H1 (cell line): ENCODE measurements at regions not wholly inside any gene's neighbourhood (a gene's known extent, or its start where the extent isn't known, plus 50 kb on each side); places are given as distances from the start of the nearest gene placed in this dataset.

Experiments used
- CTCF ChIA-PET: fragments of 300-600 bp; sonication (Branson Sonifier 250); formaldehyde crosslinking; loops from one replicate; lab custom pipeline; 2021; ENCODE audit not compliant: partially characterized antibody; lab: Charles Lee
- POLR2A ChIA-PET: fragments of 300-600 bp; sonication (Branson Sonifier 250); formaldehyde crosslinking; loops from one replicate; lab custom pipeline; 2021; ENCODE audit warnings: inconsistent platforms; ENCODE audit not compliant: partially characterized antibody; lab: Charles Lee
- DNase-seq, 2 experiments: peaks; one replicate each; pipeline versions ENCODE4 v3.0.0 to v3.0.0-alpha.2; 2010 to 2022; ENCODE audit warnings: low spot score in 2 of 2, low read depth in 1 of 2, mixed read lengths in 1 of 2
- FAIRE-seq: peaks from 2 replicates; lab custom pipeline; 2011; peaks lifted over from hg19 to GRCh38; lab: Jason Lieb, UNC
- H2AFZ ChIP-seq: 2 replicates; pipeline ENCODE4 v1.8.1; 2012; ENCODE audit warnings: low read length, inconsistent platforms
- H2AK5ac ChIP-seq: 2 replicates; pipeline ENCODE4 v1.6.1; 2013; ENCODE audit warnings: low read depth, low read length
- H2BK120ac ChIP-seq: replicated peaks from 2 replicates; pipeline ENCODE3; 2013; ENCODE audit warnings: low read depth, low read length, inconsistent platforms
- H2BK12ac ChIP-seq: 2 replicates; pipeline ENCODE4 v1.6.1; 2013; ENCODE audit warnings: low read depth, low read length
- H2BK15ac ChIP-seq: 2 replicates; pipeline ENCODE4 v1.6.1; 2013; ENCODE audit warnings: low read length
- H2BK20ac ChIP-seq: 2 replicates; pipeline ENCODE4 v1.6.1; 2013; ENCODE audit warnings: low read length
- H2BK5ac ChIP-seq: 2 replicates; pipeline ENCODE4 v1.6.1; 2013; ENCODE audit warnings: low read depth, low read length
- H3K14ac ChIP-seq: 2 replicates; pipeline ENCODE4 v1.6.1; 2013; ENCODE audit warnings: inconsistent platforms; ENCODE audit not compliant: insufficient read length
- H3K18ac ChIP-seq: 2 replicates; pipeline ENCODE4 v1.6.1; 2013; ENCODE audit warnings: low read length; ENCODE audit errors: extremely low read depth
- H3K23ac ChIP-seq: 2 replicates; pipeline ENCODE4 v1.6.1; 2013; ENCODE audit warnings: inconsistent platforms; ENCODE audit not compliant: insufficient read length
- H3K23me2 ChIP-seq: 2 replicates; pipeline ENCODE4 v1.6.1; 2013; ENCODE audit warnings: low read depth, low read length
- H3K27ac ChIP-seq: 2 replicates; pipeline ENCODE4 v1.6.1; 2011; ENCODE audit warnings: low read depth, low read length, inconsistent platforms
- H3K27me3 ChIP-seq, 4 experiments: replicated peaks in 1 of 4; 1 replicate in 1 of 4; 2 replicates in 3 of 4; pipeline versions ENCODE4 v1.6.1 to v1.8.1; 2011 to 2013; ENCODE audit warnings: low read length in 3 of 4, mild to moderate bottlenecking in 3 of 4, inconsistent platforms in 2 of 4, mixed read lengths in 2 of 4, moderate library complexity in 1 of 4; ENCODE audit not compliant: control insufficient read depth in 3 of 4, insufficient read depth in 3 of 4; ENCODE audit errors: extremely low read depth in 1 of 4
- H3K36me3 ChIP-seq, 4 experiments: 2 replicates each; pipeline versions ENCODE4 v1.6.1 to v1.8.1; 2011 to 2013; ENCODE audit warnings: mild to moderate bottlenecking in 4 of 4, low read length in 3 of 4, moderate library complexity in 2 of 4, control low read depth in 1 of 4, inconsistent platforms in 1 of 4; ENCODE audit not compliant: insufficient read depth in 4 of 4, control insufficient read depth in 2 of 4
- H3K4ac ChIP-seq: replicated peaks from 2 replicates; pipeline ENCODE3; 2013; ENCODE audit warnings: low read length, low read depth, mixed read lengths, inconsistent platforms; ENCODE audit not compliant: insufficient read length
- H3K4me1 ChIP-seq, 4 experiments: replicated peaks in 1 of 4; 1 replicate in 1 of 4; 2 replicates in 3 of 4; pipeline versions ENCODE4 v1.6.1 to v1.8.1; 2011 to 2013; ENCODE audit warnings: low read length in 3 of 4, inconsistent platforms in 2 of 4, mixed read lengths in 1 of 4; ENCODE audit not compliant: insufficient read depth in 4 of 4, control insufficient read depth in 3 of 4
- H3K4me2 ChIP-seq, 2 experiments: 2 replicates each; pipeline versions ENCODE4 v1.6.1 to v1.8.1; 2011 to 2013; ENCODE audit warnings: low read depth in 2 of 2, low read length in 2 of 2, control low read depth in 1 of 2, inconsistent platforms in 1 of 2, mild to moderate bottlenecking in 1 of 2; ENCODE audit not compliant: insufficient read depth in 1 of 2
- H3K4me3 ChIP-seq, 4 experiments: fragments of 200-600, 300-600 bp in 1 of 4; sonication (generic), shearing (Covaris generic), sonication (Bioruptor Twin) in 1 of 4; 2 replicates each; pipeline versions ENCODE4 v1.5.1 to v1.8.1; 2011 to 2016; ENCODE audit warnings: low read length in 4 of 4, low read depth in 3 of 4, control low read depth in 2 of 4, inconsistent platforms in 2 of 4, mild to moderate bottlenecking in 2 of 4, mixed read lengths in 1 of 4, moderate library complexity in 1 of 4; ENCODE audit not compliant: insufficient read depth in 2 of 4; ENCODE audit errors: extremely low read depth in 1 of 4
- H3K56ac ChIP-seq: replicated peaks from 2 replicates; pipeline ENCODE3; 2013; ENCODE audit warnings: low read depth, mild to moderate bottlenecking, mixed read lengths, low read length, inconsistent platforms; ENCODE audit not compliant: insufficient read length
- H3K79me1 ChIP-seq: 2 replicates; pipeline ENCODE4 v1.6.1; 2013; ENCODE audit warnings: low read depth, low read length, control low read depth
- H3K79me2 ChIP-seq, 2 experiments: 2 replicates each; pipeline versions ENCODE4 v1.6.1 to v1.8.1; 2012 to 2013; ENCODE audit warnings: low read length in 2 of 2, mild to moderate bottlenecking in 2 of 2, inconsistent platforms in 1 of 2; ENCODE audit not compliant: insufficient read depth in 2 of 2, control insufficient read depth in 1 of 2
- H3K9ac ChIP-seq, 4 experiments: replicated peaks in 1 of 4; 1 replicate in 1 of 4; 2 replicates in 3 of 4; pipeline versions ENCODE4 v1.6.1 to v1.8.1; 2011 to 2013; ENCODE audit warnings: low read depth in 3 of 4, low read length in 3 of 4, control low read depth in 2 of 4, mild to moderate bottlenecking in 2 of 4, moderate library complexity in 2 of 4, inconsistent platforms in 1 of 4; ENCODE audit errors: extremely low read depth in 1 of 4
- H3K9me3 ChIP-seq, 2 experiments: 2 replicates each; pipeline versions ENCODE4 v1.6.1 to v1.8.1; 2012 to 2013; ENCODE audit warnings: mild to moderate bottlenecking in 2 of 2, moderate library complexity in 2 of 2, control low read depth in 1 of 2, inconsistent platforms in 1 of 2, low read depth in 1 of 2, low read length in 1 of 2, mixed read lengths in 1 of 2; ENCODE audit not compliant: insufficient read depth in 2 of 2
- H4K20me1 ChIP-seq, 2 experiments: replicated peaks in 1 of 2; 2 replicates each; pipeline versions ENCODE3 to v1.8.1; 2011 to 2013; ENCODE audit warnings: inconsistent platforms in 2 of 2, low read length in 2 of 2, mild to moderate bottlenecking in 1 of 2; ENCODE audit not compliant: insufficient read depth in 2 of 2, control insufficient read depth in 1 of 2
- H4K5ac ChIP-seq: 2 replicates; pipeline ENCODE4 v1.6.1; 2013; ENCODE audit warnings: low read length, low read depth, mixed read lengths, inconsistent platforms; ENCODE audit not compliant: insufficient read length
- H4K8ac ChIP-seq: 2 replicates; pipeline ENCODE4 v1.8.0; 2013; ENCODE audit warnings: mild to moderate bottlenecking, moderate library complexity, low read length, inconsistent platforms; ENCODE audit not compliant: insufficient read depth; ENCODE audit errors: extremely low read depth
- H4K91ac ChIP-seq: replicated peaks from 2 replicates; pipeline ENCODE3; 2013; ENCODE audit warnings: low read length, mixed read lengths, inconsistent platforms; ENCODE audit not compliant: insufficient read length
- FOSL1 ChIP-seq: IDR thresholded peaks from 2 replicates; pipeline ENCODE4 v1.6.1; 2011; ENCODE audit warnings: mild to moderate bottlenecking, low read depth, low read length, moderate library complexity; ENCODE audit not compliant: insufficient read depth
- SP2 ChIP-seq: IDR thresholded peaks from 2 replicates; pipeline ENCODE4 v1.6.1; 2012; ENCODE audit warnings: mild to moderate bottlenecking, low read length, inconsistent platforms
- TBP ChIP-seq: IDR thresholded peaks from 2 replicates; pipeline ENCODE4 v1.6.1; 2011; ENCODE audit warnings: low read depth, low read length, improper control_type of control experiment
- TF ChIP-seq, protein P1 (sequence below), 3 experiments: IDR thresholded peaks; 1 replicate in 2 of 3; 2 replicates in 1 of 3; pipeline versions ENCODE4 v1.5.1 to v1.6.1; 2011; ENCODE audit warnings: low read length in 3 of 3, mild to moderate bottlenecking in 3 of 3, inconsistent platforms in 2 of 3, low read depth in 1 of 3, moderate library complexity in 1 of 3; ENCODE audit not compliant: insufficient read depth in 1 of 3; ENCODE audit errors: control extremely low read depth in 1 of 3

- Histone ChIP-seq H3K9ac (no peak overlapping the region), H2BK5ac (no peak overlapping the region), H2BK120ac (no peak overlapping the region), H3K4me3 (no peak overlapping the region), H3K4me2 (no peak overlapping the region), H3K23ac (no peak overlapping the region), H4K5ac (no peak overlapping the region), H2AK5ac (no peak overlapping the region), H3K4me1 (peaks cover 2 to 12% (median 3%) of the 10 kb centered on the region in 4 experiments; a peak in 5 of 7 replicates), H3K27ac (no peak overlapping the region), H3K27me3 (no peaks in the 10 kb centered on the region)
- POLR2A ChIA-PET = no interaction called here
- TF ChIP-seq FOSL1 (no peak), SP2 (no peak), TBP (no peak)
- TF ChIP-seq, protein P1, sequence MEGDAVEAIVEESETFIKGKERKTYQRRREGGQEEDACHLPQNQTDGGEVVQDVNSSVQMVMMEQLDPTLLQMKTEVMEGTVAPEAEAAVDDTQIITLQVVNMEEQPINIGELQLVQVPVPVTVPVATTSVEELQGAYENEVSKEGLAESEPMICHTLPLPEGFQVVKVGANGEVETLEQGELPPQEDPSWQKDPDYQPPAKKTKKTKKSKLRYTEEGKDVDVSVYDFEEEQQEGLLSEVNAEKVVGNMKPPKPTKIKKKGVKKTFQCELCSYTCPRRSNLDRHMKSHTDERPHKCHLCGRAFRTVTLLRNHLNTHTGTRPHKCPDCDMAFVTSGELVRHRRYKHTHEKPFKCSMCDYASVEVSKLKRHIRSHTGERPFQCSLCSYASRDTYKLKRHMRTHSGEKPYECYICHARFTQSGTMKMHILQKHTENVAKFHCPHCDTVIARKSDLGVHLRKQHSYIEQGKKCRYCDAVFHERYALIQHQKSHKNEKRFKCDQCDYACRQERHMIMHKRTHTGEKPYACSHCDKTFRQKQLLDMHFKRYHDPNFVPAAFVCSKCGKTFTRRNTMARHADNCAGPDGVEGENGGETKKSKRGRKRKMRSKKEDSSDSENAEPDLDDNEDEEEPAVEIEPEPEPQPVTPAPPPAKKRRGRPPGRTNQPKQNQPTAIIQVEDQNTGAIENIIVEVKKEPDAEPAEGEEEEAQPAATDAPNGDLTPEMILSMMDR (IDR thresholded peaks at IDR 0.05; ENCODE audit: control extremely low read depth in 1 of 3, insufficient read depth in 1 of 3, low read depth in 1 of 3, low read length in 3 of 3) = no peak
- TF ChIP-seq, all 59 proteins: peak for 0
- Histone ChIP-seq H2BK12ac (no peak overlapping the region), H3K56ac (no peak overlapping the region), H3K14ac (no peak overlapping the region), H4K91ac (no peak overlapping the region), H3K9me3 (peaks cover 10 to 12% of the 10 kb centered on the region in 2 experiments; a peak in 3 of 4 replicates), H3K79me2 (no peaks in the 10 kb centered on the region), H4K20me1 (no peaks in the 10 kb centered on the region), H2BK20ac (no peak overlapping the region), H3K23me2 (no peaks in the 10 kb centered on the region), H2BK15ac (no peak overlapping the region), H2AFZ (no peak overlapping the region), H4K8ac (no peak overlapping the region), H3K79me1 (no peaks in the 10 kb centered on the region), H3K18ac (no peak overlapping the region), H3K4ac (no peak overlapping the region), H3K36me3 (peaks cover 0 to 5% (median 0%) of the 10 kb centered on the region in 4 experiments; a peak in 1 of 8 replicates)
- no peak for FAIRE-seq
- CTCF ChIA-PET = no interaction called here
- no peak for DNase-seq
Measured at GRCh38 chr18:42334931-42335330, 379.9 kb downstream of the PIK3C3 start.
